Esophagus muscularis mucosa (tissue), 3 donors: ENCODE measurements at regions not wholly inside any gene's neighbourhood (a gene's known extent, or its start where the extent isn't known, plus 50 kb on each side); places are given as distances from the start of the nearest gene placed in this dataset.

Experiments
- POLR2A ChIP-seq: fragments of 450-650 bp; IDR thresholded peaks from one replicate; pipeline ENCODE4 v1.6.1; 2017; ENCODE audit warnings: antibody characterized with exemption, moderate library complexity, mild to moderate bottlenecking, low read depth
- TF ChIP-seq, protein P1 (sequence below), 3 experiments: fragments of 200-600 bp in 2 of 3; fragments of 450-650 bp in 1 of 3; sonication (generic) in 2 of 3; IDR thresholded peaks; one replicate each; pipeline ENCODE4 v1.5.1; 2017 to 2019; ENCODE audit warnings: antibody characterized with exemption in 3 of 3, mild to moderate bottlenecking in 2 of 3, moderate library complexity in 1 of 3

- TF ChIP-seq, protein P1, sequence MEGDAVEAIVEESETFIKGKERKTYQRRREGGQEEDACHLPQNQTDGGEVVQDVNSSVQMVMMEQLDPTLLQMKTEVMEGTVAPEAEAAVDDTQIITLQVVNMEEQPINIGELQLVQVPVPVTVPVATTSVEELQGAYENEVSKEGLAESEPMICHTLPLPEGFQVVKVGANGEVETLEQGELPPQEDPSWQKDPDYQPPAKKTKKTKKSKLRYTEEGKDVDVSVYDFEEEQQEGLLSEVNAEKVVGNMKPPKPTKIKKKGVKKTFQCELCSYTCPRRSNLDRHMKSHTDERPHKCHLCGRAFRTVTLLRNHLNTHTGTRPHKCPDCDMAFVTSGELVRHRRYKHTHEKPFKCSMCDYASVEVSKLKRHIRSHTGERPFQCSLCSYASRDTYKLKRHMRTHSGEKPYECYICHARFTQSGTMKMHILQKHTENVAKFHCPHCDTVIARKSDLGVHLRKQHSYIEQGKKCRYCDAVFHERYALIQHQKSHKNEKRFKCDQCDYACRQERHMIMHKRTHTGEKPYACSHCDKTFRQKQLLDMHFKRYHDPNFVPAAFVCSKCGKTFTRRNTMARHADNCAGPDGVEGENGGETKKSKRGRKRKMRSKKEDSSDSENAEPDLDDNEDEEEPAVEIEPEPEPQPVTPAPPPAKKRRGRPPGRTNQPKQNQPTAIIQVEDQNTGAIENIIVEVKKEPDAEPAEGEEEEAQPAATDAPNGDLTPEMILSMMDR (IDR thresholded peaks at IDR 0.05): no peak
- TF ChIP-seq POLR2A: no peak
These were observed 108.7 kb upstream of the LCORL start for GRCh38 chr4:18130256-18130655.
